NCI-H82 treated with DMSO at 0.1 percent for 48 hours (cell line): ENCODE measurements at regions not wholly inside any gene's neighbourhood (a gene's known extent, or its start where the extent isn't known, plus 50 kb on each side); places are given as distances from the start of the nearest gene placed in this dataset.
A peak's percentile ranks its signal among the peaks of the same experiment; 100 is the strongest.

ENCODE experiments used
- DNase-seq: peaks from one replicate; lab custom pipeline; 2025; ENCODE audit not compliant: unreplicated experiment; lab: John Stamatoyannopoulos, UW

DNA sequence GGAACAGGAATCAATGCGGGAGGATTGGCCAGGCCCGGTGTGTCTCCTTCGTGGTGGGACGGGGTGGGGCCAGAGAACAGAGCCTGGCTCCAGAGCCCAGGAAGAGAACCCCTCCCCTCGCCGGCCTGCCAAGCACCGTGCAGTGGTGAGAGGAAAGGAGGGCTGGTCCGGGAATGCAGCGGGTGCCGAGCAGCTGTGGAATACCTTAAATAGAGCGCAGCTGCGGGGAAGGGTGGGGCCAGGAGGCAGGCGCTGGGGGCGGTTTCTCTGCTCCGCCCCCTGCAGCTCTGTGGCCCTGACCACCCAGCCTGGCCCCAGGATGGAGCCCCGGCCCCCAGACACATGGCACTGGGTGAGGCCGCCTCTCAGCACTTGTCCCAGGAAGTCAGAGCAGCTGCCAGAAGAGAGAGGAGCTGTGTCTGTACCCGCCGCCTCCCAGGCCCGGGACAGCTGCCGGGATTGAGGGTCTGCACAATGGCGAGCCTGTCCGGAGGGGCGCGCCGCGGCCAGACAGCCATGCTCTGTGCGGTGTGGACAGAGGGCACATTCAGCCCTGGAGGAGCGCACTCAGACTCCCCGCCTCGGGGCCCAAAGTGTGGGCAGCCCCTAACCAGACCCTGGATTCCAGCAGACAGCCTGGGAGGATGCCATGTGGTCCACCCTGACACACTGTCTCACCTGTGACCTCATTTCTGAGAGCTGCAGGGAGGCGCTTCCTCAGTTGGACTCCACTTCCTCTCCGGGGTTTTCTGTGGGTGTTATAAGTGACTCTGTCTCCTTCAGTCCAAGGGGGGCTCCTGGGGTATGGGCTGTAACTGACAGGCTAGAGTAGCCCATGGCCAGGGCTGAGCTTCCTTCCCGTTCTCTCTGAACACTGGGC is 268.8 kb downstream of the SEC14L1 start:
- no peak for DNase-seq

DNA sequence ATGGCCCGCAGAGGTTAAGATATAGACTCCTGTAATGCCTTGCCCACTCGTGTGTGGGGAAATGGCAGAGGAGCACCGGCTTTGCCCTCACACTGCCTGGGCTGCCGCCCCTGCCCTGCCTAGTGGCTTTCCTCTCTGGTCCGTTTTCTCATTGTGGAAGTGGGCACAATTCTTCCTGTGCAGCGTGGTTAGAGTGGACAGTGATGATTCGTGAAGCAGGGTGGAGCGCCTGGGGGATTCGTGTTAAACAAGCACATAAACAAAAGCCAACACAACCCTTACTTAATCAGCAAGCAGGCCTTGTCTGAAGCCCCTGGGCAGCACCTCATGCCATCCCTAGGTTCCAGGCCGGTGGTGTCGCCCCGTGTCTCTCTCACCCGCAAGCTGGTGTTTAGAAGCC is 269.7 kb downstream of the SEC14L1 start:
- DNase-seq: no peak

DNA sequence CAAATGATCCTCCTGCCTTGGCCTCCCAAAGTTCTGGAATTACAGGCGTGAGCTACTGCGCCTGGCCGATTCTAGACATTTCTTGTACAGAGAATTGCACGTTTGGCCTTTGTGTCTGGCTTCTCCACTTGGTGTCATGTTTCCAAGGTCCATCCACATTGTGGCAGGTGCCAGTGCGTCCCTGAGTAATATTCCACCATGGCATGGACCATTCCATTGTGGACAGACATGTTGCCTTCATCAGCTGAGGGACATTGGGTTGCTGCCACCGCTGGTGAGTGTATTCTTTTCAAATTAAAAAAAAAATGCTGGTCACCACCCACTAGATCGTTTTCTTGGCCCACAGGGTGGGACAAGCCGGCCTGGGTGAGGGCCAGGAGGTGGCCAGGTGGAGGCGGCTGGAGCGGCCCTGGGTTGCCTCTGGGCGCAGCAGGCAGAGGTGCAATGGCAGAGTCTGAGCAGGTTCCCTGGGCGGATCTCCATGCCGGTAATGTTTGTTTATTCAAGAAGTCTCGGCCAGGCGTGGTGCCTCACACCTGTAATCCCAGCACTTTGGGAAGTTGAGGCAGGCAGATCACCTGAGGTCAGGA is 274.1 kb downstream of the SEC14L1 start:
- no peak for DNase-seq

DNA sequence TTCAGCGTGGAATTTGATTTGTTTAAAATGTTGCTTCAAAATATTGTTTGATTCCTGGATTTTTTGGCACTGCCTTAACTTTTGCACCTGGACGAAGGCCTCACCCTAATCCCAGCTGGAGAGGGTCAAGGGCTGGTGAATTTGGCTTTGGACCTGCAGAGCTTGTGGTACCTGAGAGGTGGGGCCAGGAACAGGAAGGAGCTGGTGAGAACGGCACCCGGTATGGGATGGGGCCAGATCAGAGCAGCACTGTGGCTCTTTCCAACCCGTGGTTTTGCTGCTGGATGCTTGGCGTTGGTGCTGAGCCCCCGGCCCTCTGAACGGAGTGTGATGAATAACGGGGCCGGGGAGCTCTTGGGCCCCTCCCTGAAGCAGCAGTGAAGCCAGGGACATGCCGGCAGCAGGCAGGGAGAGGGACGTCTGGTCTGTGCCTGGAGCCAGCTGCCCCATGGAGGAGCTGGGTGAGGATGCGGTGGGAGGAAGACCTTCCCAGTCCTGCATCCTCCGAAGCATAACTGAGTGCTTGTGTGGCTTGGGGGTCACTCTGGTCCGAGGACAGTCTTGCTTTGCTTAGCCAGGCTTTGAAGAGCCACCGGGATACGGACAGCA is 275.4 kb downstream of the SEC14L1 start:
- no peak for DNase-seq

DNA sequence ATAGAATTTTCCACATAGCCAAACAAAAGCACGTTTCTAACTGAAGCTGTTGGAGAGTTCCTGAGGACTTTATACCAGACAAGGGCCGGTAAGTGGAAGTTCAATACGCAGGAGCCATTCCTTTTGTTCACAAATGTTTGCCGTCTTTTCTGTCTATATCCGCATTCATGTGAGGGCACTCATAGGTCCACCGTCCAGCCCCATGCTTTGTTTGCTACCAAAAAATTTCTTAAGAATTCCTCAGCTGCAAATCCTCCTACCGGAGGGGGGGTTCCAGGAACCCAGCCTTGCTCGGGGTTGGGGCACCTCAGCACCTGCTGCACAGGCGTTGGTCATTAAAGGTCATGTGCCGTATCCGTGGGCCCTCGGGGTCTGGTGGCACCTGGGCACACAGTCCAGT is 276.8 kb downstream of the SEC14L1 start:
- no peak for DNase-seq

DNA sequence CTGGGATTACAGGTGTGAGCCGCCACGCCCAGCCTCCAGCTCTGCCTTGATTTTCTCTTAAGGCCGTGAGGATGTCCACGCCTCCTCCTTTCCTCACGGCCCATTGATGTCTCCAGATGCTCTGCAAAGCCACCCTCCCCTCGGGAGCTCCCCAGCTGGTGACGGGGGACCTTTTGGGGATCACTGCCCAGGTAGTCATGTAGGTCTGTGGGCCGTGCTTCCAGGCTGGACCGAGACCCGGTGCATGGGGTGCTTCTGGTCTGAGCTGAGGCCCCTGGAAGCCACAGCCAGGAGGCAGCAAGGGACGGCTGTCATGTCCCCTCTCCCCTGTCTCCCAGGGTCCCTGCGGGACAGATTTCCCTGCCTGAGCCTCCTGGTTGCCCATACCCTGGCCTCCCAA is 277.8 kb downstream of the SEC14L1 start:
- no peak for DNase-seq

DNA sequence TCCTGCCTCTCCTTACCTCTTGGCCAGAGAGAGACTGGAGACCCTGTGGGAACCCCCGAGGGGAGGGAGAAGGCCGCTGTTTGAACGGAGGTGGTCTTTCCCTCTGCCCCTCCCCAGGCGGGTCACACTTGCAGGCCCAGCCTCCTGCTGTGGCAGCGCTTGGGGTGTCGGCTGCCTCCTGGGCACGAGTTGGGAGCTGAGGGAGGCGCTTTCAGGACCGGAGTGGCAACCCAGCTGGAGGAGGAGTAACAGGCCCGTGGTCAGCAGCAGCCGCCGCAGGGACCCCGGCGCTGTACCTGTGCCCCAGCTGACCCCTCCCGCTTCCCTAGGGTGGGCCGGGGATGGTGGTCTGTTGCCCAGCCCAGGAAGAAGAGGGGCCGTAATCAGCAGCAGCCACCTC is 278.3 kb downstream of the SEC14L1 start:
- DNase-seq: no peak

GRCh38 chr17:77419547-77420094 is 278.9 kb downstream of the SEC14L1 start:
- peak; percentile 18 for DNase-seq

DNA sequence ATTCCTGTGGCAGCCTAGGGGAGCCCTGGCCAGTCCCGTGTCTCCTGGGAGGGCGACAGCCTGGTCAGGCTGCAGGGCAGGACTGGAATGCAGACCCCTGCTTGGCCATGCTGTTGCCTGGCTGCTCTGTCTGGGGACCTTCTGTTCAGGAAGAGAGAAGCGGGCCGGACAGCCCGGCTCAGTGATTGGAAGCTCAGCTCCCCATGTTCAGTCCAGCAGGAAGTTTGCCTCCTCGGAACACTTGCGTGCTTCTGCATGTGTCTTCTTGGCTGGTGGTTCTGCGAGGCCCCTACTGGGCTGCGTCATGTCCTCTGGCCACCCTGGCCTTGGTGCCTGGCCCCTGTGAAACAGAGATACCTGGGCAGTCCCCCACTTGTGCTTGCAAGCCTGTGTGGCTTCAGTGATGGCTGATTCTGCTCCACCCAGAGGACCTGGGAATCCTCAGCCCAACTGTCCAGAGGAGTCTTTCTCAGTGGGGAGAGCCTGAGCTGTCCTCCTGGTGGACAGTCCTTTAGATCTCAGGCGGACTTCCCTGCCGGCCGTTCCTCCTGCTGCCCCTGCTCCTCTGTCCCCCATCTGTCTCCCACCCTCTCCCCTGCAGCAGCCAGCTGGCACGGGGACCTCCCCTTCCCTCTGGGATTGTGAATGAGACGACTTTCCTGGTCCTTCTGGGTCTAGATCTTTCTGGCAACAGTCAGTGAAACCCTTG is 279.5 kb downstream of the SEC14L1 start:
- DNase-seq: no peak

GRCh38 chr17:77420804-77421629 is 280.2 kb downstream of the SEC14L1 start:
- DNase-seq: peak; percentile 97

DNA sequence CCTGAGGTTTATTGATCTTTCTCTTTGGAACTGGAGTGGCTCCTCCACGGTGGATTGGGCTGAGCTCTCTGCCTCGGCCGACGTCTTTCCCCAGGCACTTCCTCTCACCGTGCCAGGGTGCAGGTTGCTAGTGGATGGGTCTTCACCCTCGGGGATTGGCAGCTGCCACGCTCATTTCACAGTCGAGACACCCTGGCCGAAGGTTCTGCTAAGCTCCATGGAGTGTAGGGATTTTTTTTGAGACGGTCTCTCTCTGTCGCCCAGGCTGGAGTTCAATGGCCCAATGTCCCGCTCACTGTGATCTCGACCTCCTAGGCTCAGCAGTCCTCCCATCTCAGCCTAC is 280.8 kb downstream of the SEC14L1 start:
- DNase-seq: no peak

- no peak for DNase-seq
Observed at GRCh38 chr17:77422104-77422747, 281.5 kb downstream of the SEC14L1 start.

- no peak for DNase-seq
Observed at GRCh38 chr17:77422748-77423113, 282.0 kb downstream of the SEC14L1 start.

DNA sequence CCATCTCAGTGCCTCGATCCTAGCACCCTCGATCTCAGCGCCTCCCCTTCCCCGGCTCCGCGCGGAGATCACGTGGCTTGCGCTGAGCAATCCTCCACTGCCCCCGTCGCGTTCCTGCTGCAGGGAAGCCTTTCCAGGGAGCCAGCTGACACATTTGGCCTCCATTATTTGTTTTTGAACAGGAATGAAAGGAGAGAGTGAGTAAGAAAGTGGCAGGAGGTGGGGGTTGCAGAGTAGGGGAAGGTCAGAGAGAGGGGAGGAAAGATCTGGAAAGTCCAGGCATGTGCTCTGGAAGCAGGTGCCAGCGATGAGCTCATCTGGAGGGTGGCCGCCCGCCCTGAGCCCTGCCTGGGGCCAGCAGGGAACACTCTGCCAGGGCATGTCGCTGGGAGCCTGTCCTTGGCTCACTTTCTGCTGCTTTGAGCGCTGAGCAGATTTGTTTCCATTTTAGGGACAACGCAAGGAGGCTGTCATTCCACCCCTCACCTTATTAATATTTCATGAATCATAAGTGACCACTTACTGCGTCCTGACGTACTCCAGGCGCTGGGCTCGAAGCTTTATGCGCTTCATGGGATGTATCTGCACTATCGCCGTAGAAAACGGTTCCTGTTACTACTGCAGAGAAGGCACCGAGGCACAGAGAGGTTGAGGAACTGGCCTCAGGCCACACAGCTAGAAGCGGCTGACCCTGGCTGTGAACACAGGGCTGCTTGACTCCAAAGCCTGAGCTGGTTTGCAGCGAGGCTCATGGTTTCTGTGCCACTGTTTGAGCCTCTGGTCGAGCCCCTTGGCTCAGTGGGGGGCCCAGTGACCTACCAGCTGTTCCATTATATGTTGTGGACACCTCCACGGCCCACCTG is 283.1 kb downstream of the SEC14L1 start:
- DNase-seq: no peak

- no peak for DNase-seq
Observed at GRCh38 chr17:77424585-77425344, 284.0 kb downstream of the SEC14L1 start.

DNA sequence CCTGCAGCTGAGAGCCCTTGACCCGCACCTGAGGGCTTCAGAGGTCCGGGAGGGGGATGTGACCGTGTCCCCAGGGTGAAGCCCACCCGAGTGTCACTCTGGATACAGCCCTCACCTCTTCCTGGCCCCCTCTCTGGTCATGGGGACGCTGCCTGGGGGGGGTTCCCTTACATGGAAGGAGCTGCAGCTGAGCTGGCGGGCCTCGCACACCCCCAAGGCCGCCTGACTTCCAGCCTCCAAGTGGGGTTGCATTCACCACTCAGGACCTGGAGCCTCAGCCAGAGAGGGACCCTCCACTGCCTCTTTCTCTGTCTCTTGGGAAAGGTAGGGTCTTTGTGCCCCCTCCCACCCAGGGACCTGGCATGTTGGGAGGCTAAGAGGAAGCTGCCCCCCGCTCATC is 284.6 kb downstream of the SEC14L1 start:
- no peak for DNase-seq

DNA sequence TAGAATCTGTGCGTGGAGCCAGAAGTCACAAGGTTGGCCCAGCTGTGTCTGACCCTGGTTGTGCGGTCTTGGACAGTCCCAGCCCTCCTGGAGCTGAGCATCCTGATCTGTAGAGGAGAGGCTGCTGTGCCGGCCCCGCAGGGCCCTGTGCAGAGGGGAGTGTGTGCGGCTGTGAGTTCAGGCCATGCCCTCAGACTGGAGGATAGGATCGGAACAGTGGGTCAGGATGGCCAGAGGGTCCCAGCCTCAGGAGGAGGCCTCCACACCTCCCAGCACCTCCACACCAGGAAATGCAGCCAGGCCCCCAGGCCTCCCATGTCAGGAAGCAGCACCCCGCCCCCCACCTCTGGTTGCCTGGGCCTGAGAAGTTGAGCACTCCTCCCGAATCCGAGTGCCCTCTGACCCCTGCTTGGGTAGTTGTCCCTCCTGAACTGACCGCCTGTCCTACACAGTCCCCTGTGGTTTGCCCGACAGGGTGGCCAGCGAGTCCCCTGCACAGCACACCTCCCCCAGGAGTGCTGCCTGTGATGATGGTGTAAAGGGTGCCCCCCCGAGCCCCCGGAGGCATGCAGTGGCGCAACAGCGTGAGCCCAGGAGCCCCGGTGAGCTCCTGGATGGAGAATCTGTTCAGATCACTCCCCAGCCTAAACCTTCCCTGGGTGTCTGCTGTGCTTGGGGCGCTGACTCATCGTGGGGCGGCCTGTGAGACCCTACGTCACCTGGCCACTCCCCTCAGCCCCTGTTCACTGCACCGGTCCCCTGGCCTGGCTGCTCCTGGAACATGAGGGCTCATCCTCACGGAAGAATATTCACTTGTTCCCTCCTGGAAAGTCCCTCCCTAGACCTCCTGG is 285.2 kb downstream of the SEC14L1 start:
- DNase-seq: no peak
